Stimulated activated CD4-positive, alpha-beta T cell treated with anti-CD3 and anti-CD28 coated beads, TNF-alpha, amount 100 ng/mL, for 48 hours (primary cell): ENCODE measurements at regions not wholly inside any gene's neighbourhood (a gene's known extent, or its start where the extent isn't known, plus 50 kb on each side); places are given as distances from the start of the nearest gene placed in this dataset.
A peak's percentile ranks its signal among the peaks of the same experiment; 100 is the strongest.

Experiments used
- DNase-seq, 3 donors: peaks; one replicate each; pipeline ENCODE4 v3.0.0-alpha.2; 2020; ENCODE audit warnings: low read depth in 3 of 3

DNA sequence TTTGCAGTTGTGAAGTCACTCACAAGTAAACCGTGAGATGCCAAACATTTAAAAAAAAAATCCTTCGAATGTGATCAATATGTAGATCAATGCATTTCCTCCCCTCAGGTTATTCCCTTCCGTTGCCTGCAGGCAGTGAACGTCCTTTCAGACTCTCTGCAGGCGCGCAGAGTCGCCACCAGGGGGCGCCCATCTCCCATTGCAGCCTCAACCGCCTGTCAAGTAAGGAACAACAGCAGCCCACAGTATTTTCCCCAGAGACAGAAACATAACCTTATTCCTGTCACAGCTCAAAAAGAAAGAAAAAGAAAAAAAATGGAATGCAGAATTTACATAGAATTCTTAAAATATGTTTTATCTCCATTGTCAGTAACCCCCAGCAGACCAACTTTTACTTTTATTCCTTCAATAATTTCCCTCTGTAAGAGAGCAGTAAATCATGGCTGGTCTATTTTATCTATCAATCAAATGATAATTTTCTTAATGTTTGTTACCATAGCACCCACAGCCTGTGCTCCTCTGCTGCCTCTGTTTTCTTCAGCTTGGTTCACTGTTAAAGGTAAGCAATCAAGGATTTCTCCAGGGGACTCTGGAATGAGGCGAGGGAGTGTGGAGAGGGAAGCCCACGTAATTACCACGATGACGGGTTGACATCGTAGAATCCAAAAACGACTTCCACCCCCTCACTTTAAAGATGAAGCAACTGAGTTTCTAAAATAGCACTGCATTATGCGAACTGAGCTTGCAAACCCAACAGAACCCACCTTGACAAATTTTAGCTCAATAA, 637.6 kb upstream of the ARGLU1 start:
- DNase-seq = peak; percentile 26 to 37 (median 26)

- no peak for DNase-seq
Observed at GRCh38 chr13:107203146-107203847, 635.4 kb upstream of the ARGLU1 start.

- no peak for DNase-seq
Observed at GRCh38 chr13:107202371-107203023, 634.6 kb upstream of the ARGLU1 start.

GRCh38 chr13:107200491-107200890, 632.6 kb upstream of the ARGLU1 start:
- no peak for DNase-seq

DNA sequence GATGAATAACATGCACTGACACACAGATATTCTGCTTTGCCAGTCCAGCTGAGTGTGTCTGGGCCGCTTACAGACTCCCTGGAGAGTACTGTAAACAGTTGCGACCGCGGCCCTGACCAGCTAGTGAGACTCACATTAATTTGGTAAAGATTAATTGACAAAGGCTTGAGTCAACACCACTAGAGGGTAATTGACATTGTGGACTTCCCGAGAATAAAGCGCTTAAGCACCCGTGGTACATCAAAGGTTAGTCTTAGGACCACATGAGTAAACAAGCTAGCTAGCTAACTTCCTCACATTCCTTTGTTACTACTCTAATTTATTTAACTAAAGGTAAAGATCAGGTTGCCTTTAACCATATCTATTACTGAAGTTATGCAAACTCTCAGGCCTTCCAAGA, 624.4 kb upstream of the ARGLU1 start:
- DNase-seq = no peak

DNA sequence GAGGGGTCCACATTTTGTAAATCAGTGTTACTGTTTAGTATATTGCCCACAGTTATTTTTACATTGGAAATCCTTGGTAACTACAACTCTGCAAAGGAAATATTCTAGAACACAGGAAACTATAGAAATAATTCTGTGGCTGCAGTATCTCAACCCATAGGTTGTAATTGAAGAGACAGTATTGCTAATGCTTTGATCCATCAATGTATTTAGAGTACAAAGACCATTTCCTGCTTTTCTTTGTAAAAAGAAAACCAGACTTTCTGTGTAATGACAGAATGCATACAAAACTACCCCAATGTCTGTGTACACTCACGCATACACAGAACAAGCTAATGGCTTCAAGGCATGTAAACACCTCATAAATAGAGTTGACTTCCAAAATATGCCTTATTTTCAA, 622.1 kb upstream of the ARGLU1 start:
- DNase-seq = no peak

GRCh38 chr13:107185889-107186288, 618.0 kb upstream of the ARGLU1 start:
- DNase-seq = no peak

DNA sequence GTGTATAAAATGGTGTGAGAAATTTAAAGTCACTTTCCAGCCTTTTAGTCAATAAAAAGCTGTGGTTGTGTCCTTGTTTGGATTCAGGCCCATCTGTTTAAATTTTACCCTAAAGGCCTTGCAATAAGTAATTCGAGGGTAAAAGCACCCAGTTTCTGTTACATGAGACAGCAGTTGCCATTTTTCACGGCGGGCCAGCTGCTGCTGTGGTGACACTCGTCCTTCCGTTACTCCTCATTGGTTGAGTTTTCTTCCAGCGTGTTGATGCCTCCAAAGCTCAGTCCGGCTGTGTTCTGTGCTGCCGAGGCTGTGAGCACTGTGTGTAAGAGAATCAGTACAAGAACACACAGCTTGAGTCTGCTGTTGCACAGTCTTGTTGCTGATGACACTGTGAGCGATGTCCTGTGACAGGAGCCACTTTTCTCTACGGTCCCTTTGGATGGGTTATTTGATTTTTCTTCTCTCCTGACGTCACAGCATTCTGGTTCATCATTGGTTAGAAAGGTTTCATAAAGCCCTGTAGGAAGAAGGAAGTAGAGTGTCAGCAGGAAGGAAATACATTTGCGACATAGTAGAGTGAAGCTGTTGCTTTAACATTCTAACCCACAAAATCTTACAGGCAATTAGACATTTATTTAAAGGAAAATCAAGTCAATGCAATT, 602.5 kb upstream of the ARGLU1 start:
- no peak for DNase-seq

DNA sequence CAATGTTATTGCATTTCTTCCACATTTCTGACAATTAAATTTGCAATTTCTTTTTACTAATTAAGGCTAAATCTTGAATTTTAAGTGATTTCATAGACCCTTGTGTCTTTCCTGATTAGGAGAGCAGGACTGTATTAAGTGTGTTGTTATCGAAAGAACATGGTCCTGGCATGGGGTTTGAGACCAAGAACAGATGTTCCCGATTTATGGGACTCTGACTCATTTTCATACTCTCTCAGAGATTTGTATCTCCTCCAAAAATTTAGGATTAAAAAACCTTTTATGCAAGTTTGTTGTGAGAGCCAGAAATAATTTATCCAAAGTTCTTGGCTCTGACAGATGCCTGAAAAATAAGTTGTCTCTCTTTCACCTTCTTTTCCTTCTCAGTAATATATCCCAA, 589.3 kb upstream of the ARGLU1 start:
- no peak for DNase-seq

DNA sequence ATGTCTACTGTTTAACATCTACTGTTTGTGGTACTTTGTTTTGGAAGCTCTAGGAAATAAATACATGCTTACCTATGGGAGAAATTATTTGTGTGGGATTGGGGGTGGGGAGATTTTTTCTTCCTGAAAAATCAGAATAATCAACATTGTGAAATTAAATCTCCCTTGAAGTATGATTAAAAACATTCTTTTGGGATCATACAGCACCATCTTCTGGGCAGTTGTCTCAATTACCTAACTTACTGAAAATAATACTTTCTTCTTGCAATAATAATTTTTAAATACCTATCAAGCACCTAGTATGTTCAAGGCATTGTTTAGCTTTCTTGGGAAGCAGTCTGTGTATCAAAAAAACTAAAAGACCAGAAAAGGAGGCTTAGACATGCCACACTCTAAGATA, 576.5 kb upstream of the ARGLU1 start:
- DNase-seq = no peak

- DNase-seq = no peak
Observed at GRCh38 chr13:107141767-107142166, 573.8 kb upstream of the ARGLU1 start.

DNA sequence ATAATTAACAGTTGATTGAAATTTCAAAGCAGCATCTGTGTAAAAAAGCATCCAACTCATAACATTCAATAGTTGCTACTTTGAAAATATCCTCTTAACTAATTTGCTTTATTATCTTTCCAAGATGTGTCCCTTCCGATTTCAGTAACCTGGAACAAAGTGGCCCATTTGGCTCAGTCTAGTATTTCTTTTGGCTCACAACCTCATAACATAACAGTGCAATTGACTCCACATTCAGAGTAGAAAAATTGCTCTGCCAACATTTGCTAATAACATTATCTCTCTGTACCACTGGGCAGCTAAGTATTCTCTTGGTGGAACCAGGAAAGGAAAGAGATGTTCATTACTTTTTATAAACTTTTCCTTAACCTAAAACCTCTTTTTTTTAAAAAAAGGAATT, 571.1 kb upstream of the ARGLU1 start:
- no peak for DNase-seq

- no peak for DNase-seq
Observed at GRCh38 chr13:107138486-107138885, 570.5 kb upstream of the ARGLU1 start.

GRCh38 chr13:107133950-107134349, 566.0 kb upstream of the ARGLU1 start:
- DNase-seq = no peak

- DNase-seq = no peak
Observed at GRCh38 chr13:107130566-107130965, 562.6 kb upstream of the ARGLU1 start.

- no peak for DNase-seq
Observed at GRCh38 chr13:107124730-107125129, 556.8 kb upstream of the ARGLU1 start.

GRCh38 chr13:107124129-107124718, 556.3 kb upstream of the ARGLU1 start:
- DNase-seq = no peak

DNA sequence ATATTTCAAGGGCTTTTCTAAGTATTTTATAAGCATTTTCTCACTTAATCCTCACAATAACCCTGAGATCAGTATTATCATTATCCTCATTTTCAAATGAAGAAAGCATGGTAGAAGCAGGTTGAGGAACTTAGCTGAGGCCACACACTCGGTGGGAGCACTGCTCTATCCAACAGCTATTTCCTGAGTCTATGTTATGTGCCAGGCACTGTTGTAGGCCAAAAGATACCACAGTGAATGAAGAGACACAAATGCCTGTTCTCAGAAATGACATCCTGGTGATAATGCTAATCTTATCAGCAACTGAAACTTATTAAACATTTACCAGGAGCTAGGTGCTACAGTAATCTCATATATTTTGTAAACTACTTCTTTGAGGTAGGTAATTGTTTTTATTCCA, 553.9 kb upstream of the ARGLU1 start:
- DNase-seq = no peak

DNA sequence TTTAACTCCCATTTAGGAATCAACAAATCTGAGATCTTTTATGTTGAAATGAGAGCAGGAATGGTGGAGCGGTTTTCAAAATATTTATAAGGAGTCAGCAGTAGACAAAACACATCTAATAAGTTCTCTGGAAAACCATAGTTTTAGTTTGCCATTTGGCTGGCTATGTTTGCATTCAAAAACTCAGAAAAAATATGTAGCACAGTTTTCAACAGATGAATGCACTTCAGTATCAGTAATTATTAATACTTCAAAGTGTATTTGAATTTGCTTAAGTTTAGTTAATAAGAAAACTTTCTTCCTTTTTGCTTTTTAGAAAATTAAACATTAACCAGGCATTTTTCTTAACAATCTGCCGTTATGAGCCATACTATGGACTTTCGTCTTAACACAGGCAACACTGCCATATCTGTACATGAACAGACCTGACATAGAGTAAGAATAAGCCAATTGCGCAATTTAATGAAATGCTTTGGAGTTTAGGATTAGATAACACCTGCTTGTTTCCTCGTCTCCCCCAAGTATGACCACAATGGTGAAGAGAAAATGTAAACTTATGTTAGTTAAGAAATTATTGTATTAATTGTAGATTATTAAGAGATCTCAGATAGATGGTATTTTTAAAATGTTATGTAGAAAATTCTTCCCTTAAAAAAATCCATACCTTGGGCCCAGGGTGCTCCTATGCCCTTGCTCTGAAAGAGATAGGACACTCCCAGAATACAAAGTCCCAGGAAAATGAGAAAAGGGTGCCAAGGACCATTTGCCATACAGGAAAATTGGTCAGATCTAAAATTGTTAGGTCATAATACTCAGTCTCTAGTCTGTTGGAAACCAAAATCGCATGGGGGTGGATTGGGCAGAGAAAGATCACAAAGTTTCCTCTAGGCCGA, 552.3 kb upstream of the ARGLU1 start:
- DNase-seq = no peak

GRCh38 chr13:107118506-107118905, 550.6 kb upstream of the ARGLU1 start:
- DNase-seq = no peak
